ENCODE measurements at regions not wholly inside any gene's neighbourhood (a gene's known extent, or its start where the extent isn't known, plus 50 kb on each side); places are given as distances from the start of the nearest gene placed in this dataset.

DNA sequence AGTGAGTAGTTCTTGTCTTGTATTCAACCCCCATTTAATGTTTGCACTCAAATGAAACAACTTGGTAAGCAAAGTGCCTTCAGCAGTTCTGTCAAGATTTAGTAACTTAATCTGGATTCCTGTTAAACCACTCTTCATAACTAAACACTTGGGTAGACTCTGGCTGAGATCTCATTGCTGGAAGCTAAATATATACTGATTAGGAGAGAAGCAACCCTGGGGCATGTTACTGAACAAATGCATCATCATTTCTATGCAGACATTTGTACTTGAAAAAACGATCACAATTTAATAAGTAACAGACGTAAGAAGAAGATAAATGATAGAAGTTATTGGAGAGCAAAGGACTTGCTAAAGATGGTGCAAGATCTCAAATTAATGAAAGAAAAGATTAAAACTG, 308.4 kb upstream of the POM121L12 start:
- TF ChIP-seq, protein P1, sequence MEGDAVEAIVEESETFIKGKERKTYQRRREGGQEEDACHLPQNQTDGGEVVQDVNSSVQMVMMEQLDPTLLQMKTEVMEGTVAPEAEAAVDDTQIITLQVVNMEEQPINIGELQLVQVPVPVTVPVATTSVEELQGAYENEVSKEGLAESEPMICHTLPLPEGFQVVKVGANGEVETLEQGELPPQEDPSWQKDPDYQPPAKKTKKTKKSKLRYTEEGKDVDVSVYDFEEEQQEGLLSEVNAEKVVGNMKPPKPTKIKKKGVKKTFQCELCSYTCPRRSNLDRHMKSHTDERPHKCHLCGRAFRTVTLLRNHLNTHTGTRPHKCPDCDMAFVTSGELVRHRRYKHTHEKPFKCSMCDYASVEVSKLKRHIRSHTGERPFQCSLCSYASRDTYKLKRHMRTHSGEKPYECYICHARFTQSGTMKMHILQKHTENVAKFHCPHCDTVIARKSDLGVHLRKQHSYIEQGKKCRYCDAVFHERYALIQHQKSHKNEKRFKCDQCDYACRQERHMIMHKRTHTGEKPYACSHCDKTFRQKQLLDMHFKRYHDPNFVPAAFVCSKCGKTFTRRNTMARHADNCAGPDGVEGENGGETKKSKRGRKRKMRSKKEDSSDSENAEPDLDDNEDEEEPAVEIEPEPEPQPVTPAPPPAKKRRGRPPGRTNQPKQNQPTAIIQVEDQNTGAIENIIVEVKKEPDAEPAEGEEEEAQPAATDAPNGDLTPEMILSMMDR (IDR thresholded peaks at IDR 0.05): no peak
- no peak for TF ChIP-seq POLR2A (IDR thresholded peaks at IDR 0.05)
- no peak for TF ChIP-seq POLR2AphosphoS5 (IDR thresholded peaks at IDR 0.05)

Data from breast epithelium (tissue), 3 donors.